ENCODE measurements at regions not wholly inside any gene's neighbourhood (a gene's known extent, or its start where the extent isn't known, plus 50 kb on each side); places are given as distances from the start of the nearest gene placed in this dataset.

GRCh38 chr16:73434621-73435020 is 386.7 kb upstream of the ZFHX3 start:
- Histone ChIP-seq H3K27ac (no peak overlapping the region), H3K4me3 (no peak overlapping the region), H3K4me1 (no peaks in the 10 kb centered on the region), H3K27me3 (no peaks in the 10 kb centered on the region), H3K36me3 (no peaks in the 10 kb centered on the region), H3K9me3 (no peaks in the 10 kb centered on the region)
- TF ChIP-seq CTCF (IDR thresholded peaks at IDR 0.05): no peak
- no peak for DNase-seq (ENCODE audit: low spot score)

DNA sequence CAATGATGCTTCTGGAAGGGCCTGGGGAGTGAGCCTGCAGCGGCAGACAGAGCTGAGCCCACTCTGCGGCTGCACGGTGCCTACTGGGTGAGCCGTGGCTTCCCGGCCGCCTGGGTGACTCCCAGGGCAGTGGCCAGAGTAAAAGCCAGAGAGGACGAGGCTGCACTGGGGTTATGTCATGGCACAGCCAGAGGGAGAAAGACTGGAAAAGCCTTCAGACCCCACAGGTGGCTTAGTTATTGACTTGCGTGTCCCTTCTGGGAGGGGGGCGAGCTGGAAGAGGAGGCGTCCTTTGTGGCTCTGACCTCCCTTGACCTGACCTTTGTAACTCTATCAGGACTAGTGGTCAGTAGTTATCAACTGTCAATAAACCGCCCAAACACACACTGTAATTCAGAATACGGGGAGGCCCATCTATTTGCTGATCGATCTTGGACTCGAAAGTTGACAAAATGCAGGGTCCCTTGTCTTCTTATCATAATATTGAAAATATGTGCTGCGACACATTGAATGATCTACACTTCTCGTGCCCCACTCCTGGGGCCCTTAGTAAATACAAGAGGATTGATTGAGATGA is 385.9 kb upstream of the ZFHX3 start:
- Histone ChIP-seq H3K4me1 (no peaks in the 10 kb centered on the region), H3K27ac (no peak overlapping the region), H3K36me3 (no peaks in the 10 kb centered on the region), H3K27me3 (no peaks in the 10 kb centered on the region), H3K4me3 (no peak overlapping the region), H3K9me3 (no peaks in the 10 kb centered on the region)
- no peak for DNase-seq (ENCODE audit: low spot score)
- no peak for TF ChIP-seq CTCF (IDR thresholded peaks at IDR 0.05)

DNA sequence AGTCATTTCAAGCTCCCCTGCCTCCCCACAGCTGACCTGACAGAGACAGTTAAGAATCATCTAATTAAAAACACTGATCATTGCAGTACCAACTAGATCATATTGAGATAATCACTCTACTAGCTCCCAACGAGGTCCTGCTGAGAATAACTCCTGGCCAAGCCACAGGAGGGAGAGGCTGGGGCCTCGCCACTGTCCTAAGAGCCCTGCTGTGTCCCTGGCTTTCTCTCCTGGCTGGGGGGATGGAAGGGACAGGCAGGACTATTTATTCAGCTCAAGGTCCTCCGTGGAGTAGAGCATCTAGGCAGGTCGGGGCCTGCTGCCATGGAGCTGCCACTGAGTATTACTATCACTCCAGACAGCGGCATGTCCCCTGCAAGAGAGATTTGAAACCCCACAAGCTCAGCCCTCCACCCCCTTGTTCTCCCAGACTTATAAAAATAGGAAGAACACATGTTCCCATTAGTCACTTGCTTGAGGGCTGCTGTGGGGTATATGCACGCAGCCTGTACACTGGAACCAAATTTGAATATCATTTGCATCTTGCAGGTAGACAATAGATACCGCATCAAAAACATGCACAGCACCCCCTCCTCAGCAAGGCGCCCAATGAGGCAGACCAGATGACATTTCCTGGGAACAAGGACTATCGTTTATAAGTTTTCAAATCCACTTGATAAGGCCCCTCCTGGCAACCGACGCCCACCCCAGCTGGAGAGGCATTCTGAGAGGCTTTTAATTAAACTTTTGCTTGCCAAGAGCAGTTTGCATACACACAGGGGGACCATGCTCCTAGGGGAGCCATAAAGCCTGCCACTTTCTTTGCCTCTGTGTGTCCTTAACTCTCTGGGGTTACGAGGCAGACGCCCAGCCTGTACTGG is 385.2 kb upstream of the ZFHX3 start:
- TF ChIP-seq CTCF (IDR thresholded peaks at IDR 0.05): no peak
- DNase-seq (ENCODE audit: low spot score): no peak
- H3K27me3 ChIP-seq: no peaks in the 10 kb centered on the region
- no peaks in the 10 kb centered on the region for H3K36me3 ChIP-seq
- H3K4me1 ChIP-seq: no peaks in the 10 kb centered on the region
- no peaks in the 10 kb centered on the region for H3K9me3 ChIP-seq
- no peak overlapping the region for H3K27ac ChIP-seq
- H3K4me3 ChIP-seq: no peak overlapping the region

- H3K9me3 ChIP-seq: no peaks in the 10 kb centered on the region
- no peaks in the 10 kb centered on the region for H3K36me3 ChIP-seq
- no peaks in the 10 kb centered on the region for H3K4me1 ChIP-seq
- no peaks in the 10 kb centered on the region for H3K27me3 ChIP-seq
- DNase-seq (ENCODE audit: low spot score): no peak
- no peak overlapping the region for H3K27ac ChIP-seq
- no peak for TF ChIP-seq CTCF (IDR thresholded peaks at IDR 0.05)
- no peak overlapping the region for H3K4me3 ChIP-seq
These were observed 382.2 kb upstream of the ZFHX3 start for GRCh38 chr16:73430138-73430537.

DNA sequence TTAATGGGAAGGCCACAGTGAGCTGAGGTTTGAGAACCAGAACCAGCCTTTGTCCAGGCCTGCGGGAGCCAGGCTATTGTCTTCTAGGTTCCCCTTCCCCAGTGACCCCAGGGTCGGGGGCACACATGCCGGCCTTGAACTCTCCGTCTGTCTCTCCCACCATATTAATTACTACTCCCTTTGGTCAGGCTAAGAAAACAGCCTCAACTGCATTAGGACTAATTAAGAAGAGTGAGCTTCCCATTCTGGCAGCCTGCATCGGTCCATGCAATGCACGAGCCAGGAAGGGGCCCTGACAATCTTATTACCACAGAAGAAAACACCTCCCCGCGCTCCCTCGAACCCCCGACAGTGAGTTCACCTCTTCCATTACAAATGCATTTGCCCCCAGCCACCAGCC is 380.2 kb upstream of the ZFHX3 start:
- no peaks in the 10 kb centered on the region for H3K36me3 ChIP-seq

More for the DNA sequence above, 380.2 kb upstream of the ZFHX3 start:
- Histone ChIP-seq H3K27me3 (no peaks in the 10 kb centered on the region), H3K9me3 (no peaks in the 10 kb centered on the region), H3K4me3 (no peak overlapping the region), H3K4me1 (no peaks in the 10 kb centered on the region), H3K27ac (no peak overlapping the region)
- no peak for DNase-seq (ENCODE audit: low spot score)
- no peak for TF ChIP-seq CTCF (IDR thresholded peaks at IDR 0.05)
